ENCODE measurements at regions not wholly inside any gene's neighbourhood (a gene's known extent, or its start where the extent isn't known, plus 50 kb on each side); places are given as distances from the start of the nearest gene placed in this dataset.
"Not testable (repeated sequence)": the region's sequence is repeated elsewhere in the genome, so short reads cannot be mapped to it uniquely, and the experiment has no call there.

- DNase-seq (ENCODE audit: low spot score): no peak
These were observed 244.6 kb downstream of the SUCLG1 start for GRCh38 chr2:84214455-84214854.

- DNase-seq (ENCODE audit: low spot score): no peak
These were observed 246.3 kb downstream of the SUCLG1 start for GRCh38 chr2:84212611-84213314.

- no peak for DNase-seq (ENCODE audit: low spot score)
These were observed 249.1 kb downstream of the SUCLG1 start for GRCh38 chr2:84209941-84210340.

GRCh38 chr2:84204995-84205394, 254.1 kb downstream of the SUCLG1 start:
- DNase-seq (ENCODE audit: low spot score): no peak

- DNase-seq (ENCODE audit: low spot score): no peak
These were observed 256.9 kb downstream of the SUCLG1 start for GRCh38 chr2:84202166-84202565.

- no peak for DNase-seq (ENCODE audit: low spot score)
These were observed 257.9 kb downstream of the SUCLG1 start for GRCh38 chr2:84201158-84201557.

GRCh38 chr2:84197901-84198300, 261.2 kb downstream of the SUCLG1 start:
- no peak for DNase-seq (ENCODE audit: low spot score)

GRCh38 chr2:84194949-84195644, 264.0 kb downstream of the SUCLG1 start:
- DNase-seq (ENCODE audit: low spot score): no peak

- DNase-seq (ENCODE audit: low spot score): no peak
These were observed 264.9 kb downstream of the SUCLG1 start for GRCh38 chr2:84194181-84194580.

GRCh38 chr2:84187258-84187657, 271.8 kb downstream of the SUCLG1 start:
- no peak for DNase-seq (ENCODE audit: low spot score)

- no peak for DNase-seq (ENCODE audit: low spot score)
These were observed 277.2 kb downstream of the SUCLG1 start for GRCh38 chr2:84181927-84182326.

- no peak for DNase-seq (ENCODE audit: low spot score)
These were observed 281.3 kb downstream of the SUCLG1 start for GRCh38 chr2:84177733-84178132.

GRCh38 chr2:84175970-84176369, 283.1 kb downstream of the SUCLG1 start:
- DNase-seq (ENCODE audit: low spot score): no peak

- no peak for DNase-seq (ENCODE audit: low spot score)
These were observed 283.7 kb downstream of the SUCLG1 start for GRCh38 chr2:84175340-84175739.

- DNase-seq (ENCODE audit: low spot score): no peak
These were observed 286.0 kb downstream of the SUCLG1 start for GRCh38 chr2:84173041-84173440.

- DNase-seq (ENCODE audit: low spot score): no peak
These were observed 288.1 kb downstream of the SUCLG1 start for GRCh38 chr2:84170979-84171378.

- DNase-seq (ENCODE audit: low spot score): no peak
These were observed 289.2 kb downstream of the SUCLG1 start for GRCh38 chr2:84169871-84170270.

- DNase-seq (ENCODE audit: low spot score): not testable (repeated sequence)
These were observed 290.5 kb downstream of the SUCLG1 start for GRCh38 chr2:84168552-84168951.

GRCh38 chr2:84165256-84165655, 293.8 kb downstream of the SUCLG1 start:
- no peak for DNase-seq (ENCODE audit: low spot score)

GRCh38 chr2:84160453-84160852, 298.6 kb downstream of the SUCLG1 start:
- no peak for DNase-seq (ENCODE audit: low spot score)

- DNase-seq (ENCODE audit: low spot score): no peak
These were observed 300.5 kb downstream of the SUCLG1 start for GRCh38 chr2:84158605-84159004.

GRCh38 chr2:84152462-84152861, 306.6 kb downstream of the SUCLG1 start:
- no peak for DNase-seq (ENCODE audit: low spot score)

GRCh38 chr2:84144345-84144744, 314.7 kb downstream of the SUCLG1 start:
- DNase-seq (ENCODE audit: low spot score): no peak

- DNase-seq (ENCODE audit: low spot score): no peak
These were observed 322.0 kb downstream of the SUCLG1 start for GRCh38 chr2:84137034-84137433.
